Right cardiac atrium (tissue), 2 donors: ENCODE measurements at regions not wholly inside any gene's neighbourhood (a gene's known extent, or its start where the extent isn't known, plus 50 kb on each side); places are given as distances from the start of the nearest gene placed in this dataset.

Experiments
- microRNA-seq, 2 donors: library from miRNA; unstranded; fragments of <30 nt; microRNA quantifications; one replicate each; pipeline ENCODE4 v1.2.0, GENCODE V29; 2020 to 2021
- donor health status: DM: no; HTN: yes; CAD: no.
- donor health status: DM: no; HTN: no; CAD: no.

Small RNA genes lying in the stretch of these regions (microRNA-seq; reads per million reads assigned to microRNA genes)
- 0 reads per million in 2 donors for gene MIR4289
